ENCODE measurements at regions not wholly inside any gene's neighbourhood (a gene's known extent, or its start where the extent isn't known, plus 50 kb on each side); places are given as distances from the start of the nearest gene placed in this dataset.

- no peaks in the 10 kb centered on the region for H4K20me1 ChIP-seq (ENCODE audit: insufficient read depth, low read length, poor library complexity, severe bottlenecking)
- H3K36me3 ChIP-seq (ENCODE audit: insufficient read depth, low read length): no peaks in the 10 kb centered on the region
- no peak overlapping the region for H3K4me2 ChIP-seq (ENCODE audit: low read depth, low read length, poor library complexity, severe bottlenecking)
- H3K4me1 ChIP-seq (ENCODE audit: insufficient read depth, low read length, poor library complexity, severe bottlenecking): no peaks in the 10 kb centered on the region
- no peaks in the 10 kb centered on the region for H3K27me3 ChIP-seq (ENCODE audit: insufficient read depth, low read length, poor library complexity, severe bottlenecking)
- no peaks in the 10 kb centered on the region for H3K79me2 ChIP-seq (ENCODE audit: insufficient read depth, low read length)
- no peaks in the 10 kb centered on the region for H3F3A ChIP-seq (ENCODE audit: low read depth)
- H3K9ac ChIP-seq (ENCODE audit: low read depth, low read length, poor library complexity, severe bottlenecking): no peak overlapping the region
- no peaks in the 10 kb centered on the region; the same call in 1 of the 2 replicates for H3K9me3 ChIP-seq (ENCODE audit: insufficient read depth, low read depth, low read length)
- no peaks in the 10 kb centered on the region for H3K9me2 ChIP-seq (replicated peaks; ENCODE audit: low read depth, low read length)
- H2AFZ ChIP-seq (ENCODE audit: low read length): no peak overlapping the region
- no peak for TF ChIP-seq EZH2phosphoT487 (IDR thresholded peaks at IDR 0.05; ENCODE audit: borderline replicate concordance)
- TF ChIP-seq CTCF (conservative IDR thresholded peaks at IDR 0.05; ENCODE audit: low read length): no peak
- H3K4me3 ChIP-seq (ENCODE audit: low read length, poor library complexity, severe bottlenecking): no peak overlapping the region
Measured at GRCh38 chr17:70752966-70753467, 583.7 kb downstream of the KCNJ2 start.

GRCh38 chr17:70763018-70763417 lies 593.7 kb downstream of the KCNJ2 start:
- Histone ChIP-seq H3K9me3 (ENCODE audit: insufficient read depth, low read depth, low read length) (no peaks in the 10 kb centered on the region), H3F3A (ENCODE audit: low read depth) (no peaks in the 10 kb centered on the region), H3K9me2 (replicated peaks; ENCODE audit: low read depth, low read length) (no peaks in the 10 kb centered on the region), H4K20me1 (ENCODE audit: insufficient read depth, low read length, poor library complexity, severe bottlenecking) (no peaks in the 10 kb centered on the region), H3K36me3 (ENCODE audit: insufficient read depth, low read length) (no peaks in the 10 kb centered on the region), H2AFZ (ENCODE audit: low read length) (no peak overlapping the region), H3K4me1 (ENCODE audit: insufficient read depth, low read length, poor library complexity, severe bottlenecking) (no peaks in the 10 kb centered on the region), H3K79me2 (ENCODE audit: insufficient read depth, low read length) (no peaks in the 10 kb centered on the region), H3K4me3 (ENCODE audit: low read length, poor library complexity, severe bottlenecking) (no peak overlapping the region), H3K9ac (ENCODE audit: low read depth, low read length, poor library complexity, severe bottlenecking) (no peak overlapping the region), H3K4me2 (ENCODE audit: low read depth, low read length, poor library complexity, severe bottlenecking) (no peak overlapping the region), H3K27me3 (ENCODE audit: insufficient read depth, low read length, poor library complexity, severe bottlenecking) (no peaks in the 10 kb centered on the region)
- TF ChIP-seq CTCF (conservative IDR thresholded peaks at IDR 0.05; ENCODE audit: low read length): no peak
- no peak for TF ChIP-seq EZH2phosphoT487 (IDR thresholded peaks at IDR 0.05; ENCODE audit: borderline replicate concordance)

- Histone ChIP-seq H3K4me2 (ENCODE audit: low read depth, low read length, poor library complexity, severe bottlenecking) (no peak overlapping the region), H2AFZ (ENCODE audit: low read length) (no peak overlapping the region), H4K20me1 (ENCODE audit: insufficient read depth, low read length, poor library complexity, severe bottlenecking) (no peaks in the 10 kb centered on the region), H3K27me3 (ENCODE audit: insufficient read depth, low read length, poor library complexity, severe bottlenecking) (no peaks in the 10 kb centered on the region), H3K79me2 (ENCODE audit: insufficient read depth, low read length) (no peaks in the 10 kb centered on the region), H3F3A (ENCODE audit: low read depth) (no peaks in the 10 kb centered on the region), H3K36me3 (ENCODE audit: insufficient read depth, low read length) (no peaks in the 10 kb centered on the region), H3K4me1 (ENCODE audit: insufficient read depth, low read length, poor library complexity, severe bottlenecking) (no peaks in the 10 kb centered on the region), H3K4me3 (ENCODE audit: low read length, poor library complexity, severe bottlenecking) (no peak overlapping the region), H3K9me3 (ENCODE audit: insufficient read depth, low read depth, low read length) (no peaks in the 10 kb centered on the region), H3K9ac (ENCODE audit: low read depth, low read length, poor library complexity, severe bottlenecking) (no peak overlapping the region), H3K9me2 (replicated peaks; ENCODE audit: low read depth, low read length) (no peaks in the 10 kb centered on the region)
- TF ChIP-seq CTCF (conservative IDR thresholded peaks at IDR 0.05; ENCODE audit: low read length): peak; percentile 67
- no peak for TF ChIP-seq EZH2phosphoT487 (IDR thresholded peaks at IDR 0.05; ENCODE audit: borderline replicate concordance)
Measured at GRCh38 chr17:70767102-70767701, 597.9 kb downstream of the KCNJ2 start.

Data from Loucy (cell line).